Cerebellar nuclear complex (tissue), 1 donor: ENCODE measurements at regions not wholly inside any gene's neighbourhood (a gene's known extent, or its start where the extent isn't known, plus 50 kb on each side); places are given as distances from the start of the nearest gene placed in this dataset.
"Not testable (repeated sequence)": the region's sequence is repeated elsewhere in the genome, so short reads cannot be mapped to it uniquely, and the experiment has no call there.

Experiments
- DNase-seq, 2 experiments: peaks; one replicate each; lab custom pipeline; 2025; lab: John Stamatoyannopoulos, UW

GRCh38 chr2:149800624-149801542, 213.3 kb upstream of the MMADHC start:
- no peak for DNase-seq

GRCh38 chr2:149799013-149799705, 211.6 kb upstream of the MMADHC start:
- no peak for DNase-seq

- DNase-seq: no peak
Observed at GRCh38 chr2:149797030-149797429, 209.5 kb upstream of the MMADHC start.

- no peak for DNase-seq
Observed at GRCh38 chr2:149789549-149789948, 202.0 kb upstream of the MMADHC start.

- DNase-seq: no peak
Observed at GRCh38 chr2:149787206-149787605, 199.6 kb upstream of the MMADHC start.

- DNase-seq: no peak
Observed at GRCh38 chr2:149783284-149783683, 195.7 kb upstream of the MMADHC start.

GRCh38 chr2:149782572-149782971, 195.0 kb upstream of the MMADHC start:
- no peak for DNase-seq

GRCh38 chr2:149781263-149781808, 193.8 kb upstream of the MMADHC start:
- no peak for DNase-seq

GRCh38 chr2:149773006-149773405, 185.4 kb upstream of the MMADHC start:
- DNase-seq: no peak

GRCh38 chr2:149768320-149768799, 180.8 kb upstream of the MMADHC start:
- no peak for DNase-seq

- no peak for DNase-seq
Observed at GRCh38 chr2:149767516-149767974, 180.0 kb upstream of the MMADHC start.

- DNase-seq: no peak
Observed at GRCh38 chr2:149766339-149766738, 178.8 kb upstream of the MMADHC start.

- no peak for DNase-seq
Observed at GRCh38 chr2:149765636-149766035, 178.1 kb upstream of the MMADHC start.

GRCh38 chr2:149765003-149765402, 177.4 kb upstream of the MMADHC start:
- DNase-seq: no peak

GRCh38 chr2:149763358-149763757, 175.8 kb upstream of the MMADHC start:
- no peak for DNase-seq

- no peak for DNase-seq
Observed at GRCh38 chr2:149761611-149762010, 174.0 kb upstream of the MMADHC start.

- not testable (repeated sequence) for DNase-seq
Observed at GRCh38 chr2:149759382-149759781, 171.8 kb upstream of the MMADHC start.

GRCh38 chr2:149754722-149755121, 167.1 kb upstream of the MMADHC start:
- not testable (repeated sequence) for DNase-seq

- DNase-seq: no peak
Observed at GRCh38 chr2:149747456-149747855, 159.9 kb upstream of the MMADHC start.

GRCh38 chr2:149745396-149746230, 158.0 kb upstream of the MMADHC start:
- no peak for DNase-seq

GRCh38 chr2:149744865-149745264, 157.3 kb upstream of the MMADHC start:
- no peak for DNase-seq
